Kidney glomerular epithelial cell (primary cell): ENCODE measurements at regions not wholly inside any gene's neighbourhood (a gene's known extent, or its start where the extent isn't known, plus 50 kb on each side); places are given as distances from the start of the nearest gene placed in this dataset.

ENCODE experiments used
- DNase-seq: peaks from one replicate; lab custom pipeline; 2025; lab: John Stamatoyannopoulos, UW

DNA sequence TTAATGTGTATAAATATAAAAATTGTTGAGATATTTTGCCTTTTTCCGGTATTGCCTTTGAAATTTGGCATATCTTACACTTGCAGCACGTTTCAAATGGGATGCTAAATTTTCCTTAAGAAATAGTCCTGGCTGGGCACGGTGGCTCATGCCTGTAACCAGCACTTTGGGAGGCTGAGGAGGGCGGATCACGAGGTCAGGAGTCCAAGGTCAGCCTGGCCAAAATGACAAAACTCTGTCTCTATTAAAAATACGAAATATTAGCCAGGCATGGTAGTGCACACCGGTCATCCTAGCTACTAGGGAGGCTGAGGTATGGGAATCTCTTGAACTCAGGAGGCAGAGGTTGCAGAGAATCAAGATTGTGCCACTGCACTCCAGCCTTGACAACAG, 220.2 kb downstream of the PTEN start:
- DNase-seq = no peak

DNA sequence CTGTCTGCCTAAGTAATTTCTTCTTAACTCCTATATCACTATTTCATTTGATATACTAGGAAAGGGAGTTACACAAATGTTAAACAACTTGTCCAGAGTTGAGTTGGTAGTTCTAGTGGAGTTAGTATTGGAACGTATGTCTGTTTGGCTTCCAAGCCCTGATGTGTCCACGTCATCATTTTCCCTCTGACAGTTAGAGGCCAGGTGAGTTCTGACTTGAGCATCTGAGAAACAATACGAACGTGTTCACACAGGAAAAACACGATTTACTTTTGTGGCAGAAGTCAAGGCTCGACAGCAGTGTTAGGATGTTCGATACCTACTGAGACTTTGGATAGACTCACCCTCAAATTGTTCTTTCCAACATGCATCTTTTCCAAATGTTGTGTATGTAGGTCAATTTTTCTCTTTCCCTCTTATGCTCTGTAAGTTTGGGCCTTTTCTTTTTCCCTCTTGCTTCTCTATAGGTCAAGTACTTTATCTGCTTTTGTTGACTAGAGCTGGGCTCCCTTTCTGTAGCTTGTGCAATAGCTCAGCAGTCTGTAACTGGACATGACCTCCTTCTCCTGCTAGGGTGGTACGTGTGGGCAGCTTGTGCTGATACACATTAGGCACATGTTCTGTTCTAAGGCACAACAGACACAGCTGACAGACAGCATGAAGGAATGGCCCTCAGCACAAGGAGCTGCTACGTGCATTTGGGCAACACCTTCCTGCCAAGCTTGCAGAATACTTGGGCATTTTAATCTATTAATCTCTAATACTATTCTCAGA, 222.9 kb downstream of the PTEN start:
- no peak for DNase-seq

DNA sequence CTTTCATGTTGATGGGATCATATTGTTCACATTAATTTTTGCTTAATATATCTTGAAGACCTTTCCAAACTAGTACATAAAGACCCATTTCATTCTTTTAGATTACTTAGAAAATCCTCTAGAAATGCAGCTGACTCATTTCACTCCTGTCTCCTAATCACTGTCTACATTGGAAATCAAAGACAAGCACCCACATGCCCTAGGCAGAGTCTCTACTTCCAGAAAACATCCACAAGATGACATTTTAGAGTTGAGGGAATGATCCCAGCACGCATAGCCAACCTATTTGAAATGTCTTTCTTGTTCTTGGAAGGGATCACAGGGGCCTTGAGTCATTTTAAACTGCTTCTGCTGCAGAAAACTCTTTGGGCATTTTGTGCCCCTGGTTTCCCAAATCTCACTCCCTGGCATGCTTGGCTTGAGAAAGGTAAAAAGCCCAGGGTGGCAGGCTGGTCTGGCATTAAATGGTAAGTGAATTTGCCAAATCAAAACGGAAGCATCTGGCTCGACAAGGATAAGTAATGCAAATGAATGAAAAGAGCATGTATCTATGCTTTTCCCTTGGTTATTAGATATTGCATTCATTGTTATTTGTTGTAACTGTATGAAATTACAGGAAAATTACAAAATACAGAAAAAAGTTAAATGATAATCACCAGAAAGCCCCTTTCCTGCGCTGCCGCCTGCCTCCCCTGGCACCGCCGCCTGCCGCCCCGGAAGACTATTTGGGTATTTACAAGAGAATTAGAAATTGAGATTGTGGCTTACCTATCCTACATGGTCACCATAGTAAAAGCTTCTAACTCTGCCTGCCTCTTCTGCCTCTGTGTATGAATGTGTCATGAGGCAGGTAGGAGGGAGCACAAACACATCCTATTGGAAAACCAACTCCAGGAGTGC, 225.3 kb downstream of the PTEN start:
- no peak for DNase-seq

DNA sequence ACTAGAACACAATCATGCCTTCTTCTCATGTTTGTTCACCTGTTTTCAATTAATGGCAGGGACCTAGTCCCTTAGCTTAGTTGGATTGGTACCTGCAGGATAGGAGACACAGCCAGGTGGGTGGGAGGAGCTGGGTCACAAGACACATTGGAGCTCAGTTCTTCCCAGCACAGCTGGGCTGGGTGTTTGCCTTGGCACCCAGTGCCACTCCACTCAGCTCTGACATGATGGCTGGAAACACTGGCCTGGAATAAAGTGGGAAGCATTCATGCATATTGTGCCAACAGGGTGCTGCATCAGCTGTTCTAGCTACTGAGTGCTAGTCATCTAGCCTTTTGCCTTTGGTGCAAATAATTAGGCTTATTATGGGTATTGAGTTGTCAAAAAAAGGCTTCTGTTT, 226.1 kb downstream of the PTEN start:
- no peak for DNase-seq

DNA sequence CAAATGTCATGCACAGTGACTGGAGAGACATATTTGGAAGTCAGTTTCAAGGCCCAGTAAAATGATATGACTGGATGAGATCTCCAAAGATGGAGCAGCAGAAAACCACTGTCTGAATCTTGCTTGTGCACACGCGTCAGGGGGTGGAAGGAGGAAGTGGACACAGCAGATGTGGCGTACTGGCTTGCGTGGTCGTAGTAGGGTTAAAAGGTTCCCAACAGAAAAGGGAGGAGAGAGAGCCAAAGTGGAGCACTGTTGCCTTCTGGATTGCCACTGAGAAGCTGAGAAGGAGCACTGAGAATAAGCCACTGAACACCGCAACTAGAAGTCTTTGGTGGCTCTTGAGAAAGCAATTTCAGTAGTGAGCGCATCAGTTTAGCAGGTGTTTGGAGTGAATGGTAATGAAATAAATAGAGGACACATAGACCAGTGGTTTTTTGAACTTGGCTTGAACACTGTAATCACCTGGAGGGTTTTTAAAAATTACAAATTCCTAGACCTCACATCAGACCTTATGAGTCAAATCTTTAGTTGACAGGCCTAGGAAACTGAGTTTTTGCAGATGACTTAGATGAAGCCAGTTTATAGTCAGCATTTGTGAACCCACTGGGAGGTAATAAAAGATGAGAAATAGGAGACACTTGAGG, 227.3 kb downstream of the PTEN start:
- DNase-seq = no peak

DNA sequence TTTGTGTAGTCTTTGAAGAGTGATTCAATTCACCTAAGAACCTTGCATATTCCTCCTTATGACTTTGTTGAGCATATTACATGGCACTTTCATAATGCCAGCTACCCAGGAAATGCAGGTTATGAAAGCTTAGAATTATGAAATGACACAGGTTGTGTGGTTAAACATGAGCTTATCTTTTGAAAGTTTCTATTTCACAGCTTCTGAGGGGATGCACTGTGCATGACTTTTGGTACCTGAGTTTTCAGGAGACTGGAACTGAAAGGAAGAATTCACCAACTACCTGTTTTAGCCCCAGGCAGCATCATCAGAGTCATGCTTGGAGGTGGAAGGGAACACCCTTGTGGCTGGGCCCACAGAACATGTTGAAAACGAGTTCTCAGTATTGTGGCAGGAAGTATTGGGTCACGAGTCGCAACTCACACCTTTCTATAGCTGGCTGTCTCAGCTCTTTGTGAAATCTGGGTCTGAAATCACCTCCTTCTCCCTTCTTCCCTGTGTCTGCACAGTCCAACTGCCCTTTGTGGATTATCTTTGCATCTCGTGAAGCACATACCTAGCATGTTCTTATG, 228.2 kb downstream of the PTEN start:
- no peak for DNase-seq

DNA sequence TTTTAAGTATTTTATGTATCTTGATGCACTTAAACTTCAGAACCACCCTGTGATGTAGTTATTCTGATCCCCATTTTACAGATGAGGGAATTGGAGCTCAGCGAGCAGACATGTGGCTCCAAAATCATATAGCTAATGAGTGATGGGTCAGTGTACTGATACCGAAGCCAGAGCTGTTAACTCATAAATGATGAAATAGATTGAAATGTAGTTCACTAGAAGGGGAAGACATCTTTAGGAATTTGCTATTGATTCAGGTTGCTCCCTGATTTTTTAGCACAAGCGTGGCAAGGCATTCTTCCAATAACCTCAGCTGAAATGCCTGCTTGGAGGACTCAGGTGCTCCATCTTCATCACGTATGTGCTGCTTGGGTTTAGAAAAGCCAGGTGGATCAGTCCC, 228.8 kb downstream of the PTEN start:
- DNase-seq = no peak

DNA sequence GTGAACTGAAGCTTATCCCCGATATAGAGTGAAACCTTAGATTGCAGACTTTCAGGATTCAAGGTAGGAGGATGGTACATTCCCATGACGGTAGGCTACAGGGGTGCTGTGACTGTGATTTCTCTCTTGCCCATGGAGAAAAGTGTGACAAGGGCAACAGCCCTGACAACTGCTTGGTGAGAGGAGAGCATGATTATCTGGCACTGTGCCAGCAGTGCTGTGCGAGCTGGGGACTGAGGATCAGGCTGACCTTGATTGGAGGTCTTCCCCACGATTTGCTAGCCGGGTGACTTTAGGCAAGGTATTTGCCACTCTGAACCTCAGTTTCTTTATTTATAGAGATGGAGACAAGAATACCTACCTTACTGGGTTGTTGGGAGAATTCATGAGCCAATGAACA, 229.5 kb downstream of the PTEN start:
- DNase-seq = no peak

DNA sequence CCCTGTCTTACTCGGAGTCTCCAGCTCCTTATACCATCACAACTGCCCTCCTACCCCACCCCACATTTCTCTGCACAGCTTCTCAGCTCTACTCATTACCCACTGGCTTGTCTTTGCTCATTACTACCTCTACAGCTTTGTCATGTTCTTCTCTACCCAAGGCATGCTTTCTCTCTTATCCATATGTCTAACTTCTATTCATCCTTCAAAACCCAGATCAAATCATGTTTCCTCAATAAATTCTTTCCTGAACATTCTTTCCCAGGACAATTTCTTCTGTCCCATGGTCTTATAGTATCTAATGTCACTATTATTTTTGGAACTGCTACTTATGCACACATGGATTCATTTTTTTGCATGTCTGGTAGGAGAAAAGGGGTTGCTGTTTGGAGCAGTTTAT, 231.4 kb downstream of the PTEN start:
- DNase-seq = no peak

DNA sequence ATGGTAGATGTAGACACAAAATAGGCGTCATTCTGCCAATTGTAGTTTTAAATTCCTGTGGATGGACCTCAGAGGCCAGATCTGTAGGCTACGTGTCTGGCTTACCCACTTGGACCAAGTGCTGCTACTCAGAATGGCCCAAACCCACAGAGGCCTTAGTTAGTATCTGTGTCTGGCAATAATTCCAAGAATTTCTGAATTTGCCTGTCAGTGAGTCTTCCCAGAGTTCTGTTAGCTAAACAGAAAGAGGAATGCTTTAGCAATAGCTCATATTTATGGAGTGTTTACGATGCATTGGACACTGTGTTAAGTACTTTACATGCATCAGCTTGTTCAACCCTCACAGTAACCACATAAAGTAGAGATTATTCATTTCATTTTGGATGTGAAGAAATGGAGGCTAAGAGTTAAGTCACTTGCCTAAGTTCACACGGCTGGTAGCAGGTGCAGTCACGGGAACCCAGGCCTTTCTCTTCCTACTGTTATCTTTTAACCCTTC, 231.8 kb downstream of the PTEN start:
- DNase-seq = no peak

DNA sequence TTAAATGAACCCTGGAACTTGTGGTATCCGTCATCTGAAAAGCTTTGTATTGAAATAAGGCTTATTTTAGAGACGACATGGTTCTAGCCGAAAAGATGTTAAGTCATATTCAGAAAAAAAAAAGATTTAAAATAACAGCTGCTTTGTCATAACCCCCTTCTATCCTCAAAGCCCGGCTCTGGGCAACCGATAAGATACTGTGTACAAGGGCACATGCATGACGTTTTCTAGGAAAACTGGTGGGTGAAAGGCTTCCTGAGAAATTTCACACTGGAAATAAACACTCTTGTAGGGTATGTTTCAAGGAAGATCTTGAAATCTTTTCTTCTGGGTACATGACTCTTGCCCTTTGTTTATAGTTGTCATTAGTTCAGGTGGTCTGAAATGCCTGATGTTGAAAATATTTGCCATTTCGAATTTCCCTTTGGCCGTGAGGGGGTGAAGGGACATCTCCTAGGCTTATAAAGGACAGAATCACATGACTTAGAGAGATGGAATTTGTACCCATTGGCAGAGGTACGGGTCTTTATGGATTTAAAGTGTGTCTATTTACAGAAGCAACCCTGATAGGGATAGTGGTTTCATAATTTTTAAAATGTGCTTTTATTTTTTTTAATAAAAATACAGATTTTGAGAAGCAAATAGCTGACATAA, 232.5 kb downstream of the PTEN start:
- DNase-seq = no peak

DNA sequence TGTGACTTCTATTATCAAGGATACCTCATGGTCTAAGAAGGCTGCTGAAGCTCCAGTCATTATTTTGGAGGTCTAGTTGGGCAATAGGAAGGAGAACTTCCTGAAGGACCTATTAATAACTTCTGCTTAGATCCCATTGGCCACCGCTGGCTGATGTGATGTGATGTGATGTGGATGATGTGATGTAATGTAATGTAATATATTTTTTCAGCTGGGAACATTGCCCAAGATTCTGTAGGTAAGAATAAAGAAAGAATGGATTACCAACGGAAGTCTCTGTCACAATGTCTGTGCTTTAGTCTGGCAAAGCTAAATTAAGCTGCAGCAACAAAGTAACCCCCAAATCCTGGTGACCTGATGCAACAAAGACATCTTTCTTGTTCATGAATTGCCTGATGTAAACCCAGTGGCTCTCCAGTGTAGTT, 233.7 kb downstream of the PTEN start:
- no peak for DNase-seq

DNA sequence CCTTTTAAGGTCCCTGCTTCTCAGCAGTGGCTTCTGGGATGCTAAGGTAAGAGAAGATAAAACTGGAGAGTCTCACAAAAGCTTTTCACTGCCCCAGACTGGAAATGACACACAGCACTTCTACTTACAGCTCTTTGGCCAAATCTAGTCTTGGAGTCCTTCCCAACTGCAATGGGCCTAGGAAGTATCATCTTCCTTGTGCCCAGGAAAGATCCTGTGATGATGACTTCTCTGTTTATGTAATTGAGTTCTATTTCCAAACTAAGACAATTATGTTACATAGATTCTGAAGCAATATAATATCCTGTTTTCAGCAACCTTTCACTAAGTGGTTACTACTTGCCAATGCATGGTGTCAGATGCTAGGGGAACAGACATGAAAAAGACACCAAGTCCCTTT, 234.1 kb downstream of the PTEN start:
- no peak for DNase-seq

DNA sequence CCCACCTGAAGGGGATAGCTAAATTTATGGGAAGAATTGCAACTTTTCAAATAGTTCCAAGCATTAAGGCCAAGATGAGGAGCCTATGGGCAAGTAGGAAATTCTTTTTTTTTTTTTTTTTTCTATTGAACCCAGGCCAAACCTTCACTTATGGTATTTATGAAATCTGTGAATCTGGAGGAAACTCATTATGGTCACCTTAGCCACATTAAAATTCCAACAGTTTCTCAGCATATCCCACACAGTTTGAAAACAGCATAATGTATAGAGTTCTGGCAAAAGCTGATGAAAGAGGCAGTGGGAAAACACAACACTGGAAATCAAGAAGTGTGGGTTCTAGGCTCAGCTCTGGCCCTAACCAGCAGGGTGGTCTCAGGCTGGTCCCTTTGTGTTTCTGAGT, 236.9 kb downstream of the PTEN start:
- DNase-seq = no peak

DNA sequence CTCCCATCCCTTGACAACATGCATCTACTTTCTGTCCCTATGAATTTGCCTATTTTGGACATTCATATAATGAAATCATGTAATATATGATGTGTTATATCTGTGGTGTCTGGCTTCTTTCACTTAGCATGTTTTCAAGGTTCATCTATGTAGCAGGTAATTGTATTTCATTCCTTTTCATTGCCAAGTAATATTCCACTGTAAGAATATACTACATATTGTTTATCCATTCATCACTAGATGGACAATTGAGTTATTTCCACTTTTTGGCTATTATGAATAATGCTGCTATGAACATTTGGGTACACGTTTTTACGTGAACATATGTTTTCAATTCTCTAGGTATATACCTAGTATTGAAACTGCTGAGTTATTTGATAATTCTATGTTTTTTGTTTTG, 238.2 kb downstream of the PTEN start:
- no peak for DNase-seq

DNA sequence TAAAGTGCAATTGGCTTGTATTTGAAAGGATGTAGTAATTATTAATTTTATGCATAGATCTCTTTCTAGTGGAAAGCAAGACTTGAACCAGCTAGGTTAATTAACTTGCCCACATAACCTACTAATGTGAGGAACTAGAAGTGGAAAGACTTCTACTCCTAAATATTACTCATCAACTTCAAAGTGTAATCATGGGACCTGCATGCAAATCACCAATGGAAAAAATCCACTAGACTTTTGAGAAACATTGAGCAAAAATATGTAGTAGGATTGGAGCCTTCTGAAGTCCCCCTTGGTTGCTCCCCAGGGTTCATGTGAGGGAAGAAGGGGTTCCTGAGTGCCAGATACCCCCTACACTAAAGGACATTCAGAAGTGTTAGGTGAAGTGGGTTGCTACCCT, 240.2 kb downstream of the PTEN start:
- DNase-seq = no peak

DNA sequence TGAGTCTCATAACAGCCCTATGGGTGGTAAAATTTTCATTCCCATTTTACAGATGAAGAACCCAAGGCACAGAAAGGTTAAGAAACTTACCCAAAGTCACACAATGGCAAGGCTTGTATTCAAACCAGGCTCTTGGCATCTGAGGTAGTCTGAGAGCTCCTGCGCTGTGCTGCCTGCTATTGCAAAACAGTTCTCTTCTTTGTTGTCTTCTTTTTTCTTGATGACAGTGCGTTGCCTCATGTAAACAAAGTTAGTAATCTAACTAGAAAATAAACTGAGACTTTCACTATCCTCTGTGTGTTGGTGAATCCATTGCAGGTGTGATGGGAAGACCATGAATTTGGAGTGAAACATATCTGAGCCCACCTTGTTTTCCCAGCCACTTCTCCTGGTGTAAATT, 240.8 kb downstream of the PTEN start:
- DNase-seq = no peak

DNA sequence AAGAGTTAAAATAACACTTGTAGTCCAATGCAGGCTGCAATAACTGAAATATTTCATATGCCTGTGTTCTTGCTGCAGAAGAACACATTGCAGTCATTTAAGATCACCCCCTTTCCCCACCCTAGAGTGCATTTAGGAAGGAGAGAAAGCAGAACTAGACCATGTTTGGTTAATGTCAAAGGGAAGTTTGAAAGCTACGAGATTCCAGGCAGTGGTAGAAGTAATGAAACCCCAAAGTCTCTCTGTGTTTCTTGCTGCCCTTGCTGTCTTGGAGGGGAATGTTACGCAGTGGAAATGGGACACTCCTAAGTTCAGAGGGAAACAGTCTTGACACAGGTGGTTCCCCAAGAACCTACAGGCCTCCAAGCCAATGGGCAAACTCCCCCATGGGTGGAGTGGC, 242.9 kb downstream of the PTEN start:
- no peak for DNase-seq

DNA sequence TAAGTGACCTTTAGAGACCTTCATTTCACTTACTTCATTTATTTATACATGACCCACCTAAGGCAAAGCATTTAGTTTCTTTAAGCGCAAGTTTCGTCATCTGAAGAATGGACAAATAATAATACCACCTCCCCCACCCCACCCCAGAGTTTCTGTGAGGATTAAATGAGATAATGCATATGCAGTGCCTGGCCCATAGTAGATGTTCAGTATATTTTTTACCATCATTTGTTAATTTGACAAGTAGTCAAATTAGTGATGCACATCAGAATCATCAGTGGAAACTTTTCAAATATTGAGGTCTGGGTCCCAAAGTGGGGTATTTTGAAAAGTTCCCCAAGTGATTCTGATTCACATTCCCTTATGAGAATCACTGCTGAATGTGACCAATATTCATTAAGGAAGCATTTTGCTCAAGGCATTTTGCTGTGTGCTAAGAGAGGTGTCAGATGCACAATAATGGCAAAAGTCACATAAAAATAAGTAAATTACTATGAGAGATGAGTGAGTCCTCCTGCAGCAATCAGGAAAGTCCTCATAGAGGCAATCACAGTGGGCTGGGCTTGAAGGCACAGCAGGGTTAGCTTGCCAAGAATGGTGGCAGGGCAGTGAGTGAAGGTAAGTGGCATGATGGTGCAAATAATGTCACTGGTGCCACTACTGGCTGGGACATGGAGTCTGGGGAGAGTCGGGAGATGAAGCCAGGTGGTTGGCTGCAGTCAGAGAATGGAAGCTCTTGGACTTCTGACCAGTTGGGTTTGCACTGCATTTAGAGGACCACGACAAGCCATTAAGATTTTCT, 244.1 kb downstream of the PTEN start:
- no peak for DNase-seq

DNA sequence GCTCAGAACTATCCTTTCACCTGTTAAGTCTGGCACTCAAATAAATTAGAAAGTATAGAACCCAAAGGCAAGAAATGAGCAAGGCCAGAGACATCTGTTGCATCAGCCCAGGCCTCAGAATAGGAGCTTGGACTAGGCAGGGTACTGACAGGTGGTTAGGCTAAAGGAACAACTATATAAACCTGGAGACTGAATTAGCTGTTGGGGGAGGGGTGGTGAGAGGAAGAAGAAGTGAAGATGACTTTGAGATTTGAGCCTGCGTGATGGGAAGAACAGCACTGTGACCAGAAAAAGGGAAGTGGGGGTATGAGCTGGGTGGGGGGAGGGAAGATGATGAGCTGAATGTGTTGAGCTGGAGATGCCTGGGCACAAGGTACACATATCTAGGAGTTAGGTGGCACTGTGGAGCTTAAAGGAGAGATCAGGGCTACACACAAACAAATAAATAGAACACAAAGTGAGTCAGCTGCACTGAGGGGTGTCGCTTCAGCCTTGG, 244.7 kb downstream of the PTEN start:
- DNase-seq = no peak

DNA sequence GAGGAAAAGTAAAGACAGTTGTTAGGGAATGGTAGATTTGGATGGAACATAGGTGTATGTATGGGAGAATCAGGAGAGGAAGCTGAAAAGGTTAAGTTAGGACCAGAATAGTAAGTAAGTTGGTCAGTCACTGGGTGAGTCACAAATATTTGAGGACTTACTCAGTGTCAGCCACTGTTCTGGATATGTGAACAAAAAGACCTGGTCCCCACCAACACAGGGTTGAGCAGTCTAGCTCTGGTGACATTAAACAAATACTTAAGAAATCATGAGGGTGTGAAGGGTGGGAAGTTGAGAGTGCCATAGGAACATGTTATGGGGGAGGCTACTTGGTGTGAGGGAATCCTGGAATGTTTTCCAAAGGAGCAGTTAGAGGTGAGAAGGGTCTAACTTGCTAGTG, 246.9 kb downstream of the PTEN start:
- peak; percentile 60 for DNase-seq
